Uterus (tissue), 3 donors: ENCODE measurements at regions not wholly inside any gene's neighbourhood (a gene's known extent, or its start where the extent isn't known, plus 50 kb on each side); places are given as distances from the start of the nearest gene placed in this dataset.

Experiments used
- DNase-seq, 2 donors: peaks; one replicate each; pipeline ENCODE4 v3.0.0-alpha.2; 2019 to 2020
- H3K27ac ChIP-seq, 2 donors: fragments of 200-600 bp; sonication (generic); 1 replicate in 1 of 2; 2 replicates in 1 of 2; pipeline ENCODE4 v1.5.1; 2016 to 2018
- H3K27me3 ChIP-seq, 2 donors: fragments of 200-600 bp; sonication (generic); one replicate each; pipeline ENCODE4 v1.5.1; 2018 to 2019; ENCODE audit warnings: control low read depth in 1 of 2
- H3K36me3 ChIP-seq, 2 donors: fragments of 200-600 bp; sonication (generic); one replicate each; pipeline ENCODE4 v1.5.1; 2019; ENCODE audit warnings: control low read depth in 1 of 2
- H3K4me1 ChIP-seq, 2 donors: fragments of 200-600 bp; sonication (generic); one replicate each; pipeline ENCODE4 v1.5.1; 2018 to 2019; ENCODE audit warnings: control low read depth in 1 of 2
- H3K4me3 ChIP-seq, 2 donors: fragments of 200-600 bp; sonication (generic); 1 replicate in 1 of 2; 2 replicates in 1 of 2; pipeline ENCODE4 v1.5.1; 2018 to 2019; ENCODE audit warnings: mild to moderate bottlenecking in 1 of 2
- H3K9me3 ChIP-seq, 2 donors: fragments of 200-600 bp; sonication (generic); one replicate each; pipeline ENCODE4 v1.5.1; 2019; ENCODE audit warnings: control low read depth in 1 of 2
- POLR2A ChIP-seq, 2 donors: fragments of 450-650 bp; IDR thresholded peaks; one replicate each; pipeline ENCODE4 v1.6.1; 2016; ENCODE audit warnings: antibody characterized with exemption in 2 of 2, mild to moderate bottlenecking in 1 of 2, moderate library complexity in 1 of 2
- intact Hi-C: fragments of 100-400 bp; cut with DNase I; formaldehyde crosslinking; loops from one replicate; pipeline ENCODE4 v1.15.1; 2023; ENCODE audit warnings: low total_unique reads
- TF ChIP-seq, protein P1 (sequence below), 4 experiments: fragments of 200-600 bp in 2 of 4; fragments of 450-650 bp in 2 of 4; sonication (generic) in 2 of 4; IDR thresholded peaks; one replicate each; pipeline ENCODE4 v1.5.1; 2016 to 2019; ENCODE audit warnings: antibody characterized with exemption in 4 of 4, mild to moderate bottlenecking in 2 of 4, moderate library complexity in 1 of 4
- donor health status: DM: yes; HTN: yes; CAD: no.

DNA sequence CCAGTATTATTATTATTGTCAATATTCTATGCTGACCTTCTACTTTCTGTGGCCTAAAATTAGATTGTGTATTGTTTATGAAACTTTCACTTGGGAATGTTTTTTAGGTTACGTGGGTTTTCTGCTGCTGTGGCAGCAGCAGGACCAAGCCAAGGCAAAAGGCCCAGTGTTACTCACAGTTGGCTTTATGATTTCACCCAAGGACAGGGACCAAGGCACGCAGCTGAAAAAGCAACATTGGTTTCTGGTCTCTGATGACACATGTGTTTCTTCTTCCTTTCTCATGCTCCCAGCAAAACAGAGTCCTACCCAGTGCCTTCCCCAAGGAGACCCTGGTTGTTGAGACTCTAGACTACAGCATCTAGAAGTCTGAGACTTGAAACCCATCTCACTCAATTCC lies 413.7 kb downstream of the SETD4 start:
- H3K27me3 ChIP-seq = no peaks in the 10 kb centered on the region
- TF ChIP-seq POLR2A (IDR thresholded peaks at IDR 0.05) = no peak
- TF ChIP-seq, protein P1, sequence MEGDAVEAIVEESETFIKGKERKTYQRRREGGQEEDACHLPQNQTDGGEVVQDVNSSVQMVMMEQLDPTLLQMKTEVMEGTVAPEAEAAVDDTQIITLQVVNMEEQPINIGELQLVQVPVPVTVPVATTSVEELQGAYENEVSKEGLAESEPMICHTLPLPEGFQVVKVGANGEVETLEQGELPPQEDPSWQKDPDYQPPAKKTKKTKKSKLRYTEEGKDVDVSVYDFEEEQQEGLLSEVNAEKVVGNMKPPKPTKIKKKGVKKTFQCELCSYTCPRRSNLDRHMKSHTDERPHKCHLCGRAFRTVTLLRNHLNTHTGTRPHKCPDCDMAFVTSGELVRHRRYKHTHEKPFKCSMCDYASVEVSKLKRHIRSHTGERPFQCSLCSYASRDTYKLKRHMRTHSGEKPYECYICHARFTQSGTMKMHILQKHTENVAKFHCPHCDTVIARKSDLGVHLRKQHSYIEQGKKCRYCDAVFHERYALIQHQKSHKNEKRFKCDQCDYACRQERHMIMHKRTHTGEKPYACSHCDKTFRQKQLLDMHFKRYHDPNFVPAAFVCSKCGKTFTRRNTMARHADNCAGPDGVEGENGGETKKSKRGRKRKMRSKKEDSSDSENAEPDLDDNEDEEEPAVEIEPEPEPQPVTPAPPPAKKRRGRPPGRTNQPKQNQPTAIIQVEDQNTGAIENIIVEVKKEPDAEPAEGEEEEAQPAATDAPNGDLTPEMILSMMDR (IDR thresholded peaks at IDR 0.05) = no peak
- no peak for DNase-seq
- H3K27ac ChIP-seq = no peak overlapping the region
- no peaks in the 10 kb centered on the region for H3K4me1 ChIP-seq
- H3K9me3 ChIP-seq = no peaks in the 10 kb centered on the region
- no peaks in the 10 kb centered on the region for H3K36me3 ChIP-seq
- H3K4me3 ChIP-seq = no peak overlapping the region
- intact Hi-C loops = no loop called here

DNA sequence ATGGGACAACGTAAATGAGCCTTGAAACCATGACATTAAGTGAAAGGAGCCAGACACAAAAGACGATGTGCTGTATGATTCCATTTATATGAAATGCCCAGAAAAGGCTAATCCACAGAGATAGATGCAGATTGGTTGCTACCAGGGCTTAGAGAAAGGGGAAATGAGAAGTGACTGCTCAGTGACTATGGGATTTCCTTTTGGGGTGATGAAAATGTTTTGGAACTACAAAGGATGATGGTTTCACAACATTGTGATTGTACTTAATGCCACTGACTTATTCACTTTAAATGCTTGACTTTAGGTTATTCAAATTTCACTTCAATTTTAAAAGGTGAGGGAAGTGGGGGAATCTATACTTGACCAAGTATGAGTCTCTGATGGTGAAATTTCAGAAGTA lies 414.3 kb downstream of the SETD4 start:
- no peak overlapping the region for H3K27ac ChIP-seq
- TF ChIP-seq POLR2A (IDR thresholded peaks at IDR 0.05) = no peak
- TF ChIP-seq, protein P1 (IDR thresholded peaks at IDR 0.05) = no peak
- intact Hi-C loops = no loop called here
- H3K27me3 ChIP-seq = no peaks in the 10 kb centered on the region
- no peaks in the 10 kb centered on the region for H3K9me3 ChIP-seq
- H3K4me3 ChIP-seq = no peak overlapping the region
- no peaks in the 10 kb centered on the region for H3K36me3 ChIP-seq
- no peaks in the 10 kb centered on the region for H3K4me1 ChIP-seq
- DNase-seq = no peak

DNA sequence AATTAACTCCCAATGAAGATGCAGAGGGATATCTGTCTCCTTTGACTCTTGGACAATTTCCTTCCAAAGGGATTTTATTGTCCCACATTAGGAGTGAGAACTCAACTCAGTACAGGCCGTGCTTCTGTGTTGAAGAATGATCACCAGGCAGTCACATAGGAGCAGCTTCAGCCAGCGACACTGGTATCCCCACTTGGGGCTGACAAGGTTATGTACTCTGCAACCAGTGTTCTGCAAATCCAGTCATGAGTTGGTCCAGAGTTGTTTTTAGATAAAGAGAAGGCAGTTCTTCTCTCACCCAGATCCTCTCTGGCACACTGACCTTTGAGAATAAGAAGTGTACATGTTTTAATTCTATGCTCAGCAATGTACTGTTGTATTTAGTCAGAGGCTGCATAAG lies 415.8 kb downstream of the SETD4 start:
- Histone ChIP-seq H3K9me3 (no peaks in the 10 kb centered on the region), H3K4me1 (no peaks in the 10 kb centered on the region), H3K4me3 (no peak overlapping the region), H3K36me3 (no peaks in the 10 kb centered on the region), H3K27ac (no peak overlapping the region), H3K27me3 (peaks cover 0 to 6% of the 10 kb centered on the region in 2 donors)
- no peak for TF ChIP-seq POLR2A (IDR thresholded peaks at IDR 0.05)
- TF ChIP-seq, protein P1 (IDR thresholded peaks at IDR 0.05) = no peak
- intact Hi-C loops = no loop called here
- no peak for DNase-seq

DNA sequence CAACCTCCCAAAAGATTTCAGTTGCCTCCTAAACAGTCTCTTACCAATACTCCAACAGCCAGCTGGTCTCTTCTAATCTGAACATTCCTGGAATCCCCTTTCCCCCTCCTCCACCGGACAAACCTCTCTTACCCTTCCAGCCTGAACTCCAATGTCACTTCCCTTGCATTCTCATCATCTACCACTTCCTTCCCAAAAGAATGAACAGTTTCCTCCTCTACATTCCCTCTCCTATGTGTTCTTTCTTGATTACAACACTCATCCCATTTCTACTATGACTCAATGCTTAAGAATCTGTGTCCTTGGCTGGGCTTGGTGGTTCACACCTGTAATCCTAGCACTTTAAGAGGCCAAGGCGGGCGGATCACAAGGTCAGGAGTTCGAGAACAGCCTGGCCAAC lies 417.1 kb downstream of the SETD4 start:
- TF ChIP-seq, protein P1 (IDR thresholded peaks at IDR 0.05) = no peak
- no peak for TF ChIP-seq POLR2A (IDR thresholded peaks at IDR 0.05)
- no peaks in the 10 kb centered on the region for H3K36me3 ChIP-seq
- peaks cover 0 to 8% of the 10 kb centered on the region in 2 donors for H3K27me3 ChIP-seq
- intact Hi-C loops = no loop called here
- no peak for DNase-seq
- no peaks in the 10 kb centered on the region for H3K9me3 ChIP-seq
- no peaks in the 10 kb centered on the region for H3K4me1 ChIP-seq
- no peak overlapping the region for H3K27ac ChIP-seq
- no peak overlapping the region for H3K4me3 ChIP-seq

DNA sequence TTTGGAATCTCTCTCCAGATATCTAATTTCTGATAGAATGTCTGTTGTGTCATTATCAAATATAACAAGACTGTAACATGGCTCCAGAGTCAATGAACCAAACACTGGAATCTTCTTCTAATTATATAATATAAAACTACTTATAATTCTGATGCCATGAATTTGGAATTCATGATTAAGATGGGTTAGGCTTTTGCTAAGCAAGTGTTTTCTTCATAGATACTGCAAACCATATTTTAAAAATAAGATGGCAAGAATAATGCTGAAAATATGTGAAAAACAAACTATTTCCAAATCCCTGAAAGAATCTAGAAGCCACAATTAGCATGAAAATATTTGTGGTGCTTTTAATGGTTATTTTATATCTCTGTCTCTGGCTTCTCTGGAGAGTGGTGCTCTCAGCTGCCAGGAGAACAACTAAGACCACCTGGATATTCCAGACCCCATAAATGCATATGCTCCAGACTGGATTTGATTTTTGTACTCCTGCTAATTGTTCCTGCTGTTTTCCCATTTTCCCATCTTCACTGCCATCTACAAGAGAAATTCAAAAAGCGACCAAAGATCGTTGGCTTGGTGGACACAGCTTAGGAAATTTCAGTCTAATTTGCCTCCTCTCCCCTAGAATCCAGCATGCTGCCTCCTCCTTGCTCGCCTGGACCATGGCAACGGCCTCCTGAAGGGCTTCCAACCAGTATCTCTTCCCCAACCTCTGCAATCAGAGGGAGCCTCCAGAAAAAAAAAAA lies 418.9 kb downstream of the SETD4 start:
- no peak for TF ChIP-seq POLR2A (IDR thresholded peaks at IDR 0.05)
- TF ChIP-seq, protein P1 (IDR thresholded peaks at IDR 0.05) = no peak
- no peaks in the 10 kb centered on the region for H3K36me3 ChIP-seq
- no peak for DNase-seq
- H3K9me3 ChIP-seq = no peaks in the 10 kb centered on the region
- no peaks in the 10 kb centered on the region for H3K4me1 ChIP-seq
- no peak overlapping the region for H3K4me3 ChIP-seq
- intact Hi-C loops = no loop called here
- peaks cover 0 to 8% of the 10 kb centered on the region in 2 donors for H3K27me3 ChIP-seq
- no peak overlapping the region for H3K27ac ChIP-seq
